ENCODE measurements at regions not wholly inside any gene's neighbourhood (a gene's known extent, or its start where the extent isn't known, plus 50 kb on each side); places are given as distances from the start of the nearest gene placed in this dataset.
A peak's percentile ranks its signal among the peaks of the same experiment; 100 is the strongest.

- no peaks in the 10 kb centered on the region for H3K4me1 ChIP-seq (ENCODE audit: insufficient read depth, insufficient read length)
- H3K9me3 ChIP-seq (ENCODE audit: insufficient read depth, low read length): peaks cover 48% of the 10 kb centered on the region
- H3K4me3 ChIP-seq (ENCODE audit: insufficient read length, low read depth): no peak overlapping the region
- no peaks in the 10 kb centered on the region for H3K27me3 ChIP-seq (ENCODE audit: insufficient read depth, insufficient read length)
- peaks cover 45% of the 10 kb centered on the region for H3K36me3 ChIP-seq (ENCODE audit: insufficient read depth, insufficient read length, low read length)
- no peak for DNase-seq (ENCODE audit: low read depth, low spot score)
- H3K9ac ChIP-seq (ENCODE audit: insufficient read length, low read depth): no peak overlapping the region
- TF ChIP-seq SUZ12 (IDR thresholded peaks at IDR 0.05; ENCODE audit: extremely low read depth, insufficient read depth, insufficient read length) (no peak), YY1 (IDR thresholded peaks at IDR 0.05; ENCODE audit: insufficient read depth, insufficient read length) (no peak), ZNF274 (IDR thresholded peaks at IDR 0.05; ENCODE audit: low read depth, low read length) (no peak)
Observed at GRCh38 chr12:5138256-5138655, 94.6 kb downstream of the KCNA5 start.

- H3K9me3 ChIP-seq (ENCODE audit: insufficient read depth, low read length): peaks cover 49% of the 10 kb centered on the region
- no peaks in the 10 kb centered on the region for H3K27me3 ChIP-seq (ENCODE audit: insufficient read depth, insufficient read length)
- peaks cover 45% of the 10 kb centered on the region for H3K36me3 ChIP-seq (ENCODE audit: insufficient read depth, insufficient read length, low read length)
- no peak for DNase-seq (ENCODE audit: low read depth, low spot score)
- no peaks in the 10 kb centered on the region for H3K4me1 ChIP-seq (ENCODE audit: insufficient read depth, insufficient read length)
- no peak overlapping the region for H3K4me3 ChIP-seq (ENCODE audit: insufficient read length, low read depth)
- TF ChIP-seq ZNF274 (IDR thresholded peaks at IDR 0.05; ENCODE audit: low read depth, low read length): no peak
- no peak for TF ChIP-seq SUZ12 (IDR thresholded peaks at IDR 0.05; ENCODE audit: extremely low read depth, insufficient read depth, insufficient read length)
- no peak for TF ChIP-seq YY1 (IDR thresholded peaks at IDR 0.05; ENCODE audit: insufficient read depth, insufficient read length)
- H3K9ac ChIP-seq (ENCODE audit: insufficient read length, low read depth): no peak overlapping the region
Observed at GRCh38 chr12:5138845-5139244, 95.2 kb downstream of the KCNA5 start.

GRCh38 chr12:5139751-5140150, 96.1 kb downstream of the KCNA5 start:
- peaks cover 49% of the 10 kb centered on the region for H3K9me3 ChIP-seq (ENCODE audit: insufficient read depth, low read length)
- H3K4me1 ChIP-seq (ENCODE audit: insufficient read depth, insufficient read length): no peaks in the 10 kb centered on the region
- no peak for TF ChIP-seq YY1 (IDR thresholded peaks at IDR 0.05; ENCODE audit: insufficient read depth, insufficient read length)
- peaks cover 39% of the 10 kb centered on the region for H3K36me3 ChIP-seq (ENCODE audit: insufficient read depth, insufficient read length, low read length)
- no peak overlapping the region for H3K4me3 ChIP-seq (ENCODE audit: insufficient read length, low read depth)
- no peak overlapping the region for H3K9ac ChIP-seq (ENCODE audit: insufficient read length, low read depth)
- H3K27me3 ChIP-seq (ENCODE audit: insufficient read depth, insufficient read length): no peaks in the 10 kb centered on the region
- DNase-seq (ENCODE audit: low read depth, low spot score): no peak

GRCh38 chr12:5140190-5140589, 96.5 kb downstream of the KCNA5 start:
- Histone ChIP-seq H3K27me3 (ENCODE audit: insufficient read depth, insufficient read length) (no peaks in the 10 kb centered on the region), H3K36me3 (ENCODE audit: insufficient read depth, insufficient read length, low read length) (peaks cover 38% of the 10 kb centered on the region), H3K9me3 (ENCODE audit: insufficient read depth, low read length) (peaks cover 49% of the 10 kb centered on the region), H3K4me3 (ENCODE audit: insufficient read length, low read depth) (no peak overlapping the region), H3K4me1 (ENCODE audit: insufficient read depth, insufficient read length) (no peaks in the 10 kb centered on the region), H3K9ac (ENCODE audit: insufficient read length, low read depth) (no peak overlapping the region)
- TF ChIP-seq YY1 (IDR thresholded peaks at IDR 0.05; ENCODE audit: insufficient read depth, insufficient read length) (no peak), SUZ12 (IDR thresholded peaks at IDR 0.05; ENCODE audit: extremely low read depth, insufficient read depth, insufficient read length) (no peak), ZNF274 (IDR thresholded peaks at IDR 0.05; ENCODE audit: low read depth, low read length) (no peak)
- no peak for DNase-seq (ENCODE audit: low read depth, low spot score)

- Histone ChIP-seq H3K4me3 (ENCODE audit: insufficient read length, low read depth) (no peak overlapping the region), H3K27me3 (ENCODE audit: insufficient read depth, insufficient read length) (no peaks in the 10 kb centered on the region), H3K9ac (ENCODE audit: insufficient read length, low read depth) (no peak overlapping the region), H3K9me3 (ENCODE audit: insufficient read depth, low read length) (no peaks in the 10 kb centered on the region), H3K4me1 (ENCODE audit: insufficient read depth, insufficient read length) (peaks cover 5% of the 10 kb centered on the region), H3K36me3 (ENCODE audit: insufficient read depth, insufficient read length, low read length) (peaks cover 10% of the 10 kb centered on the region)
- TF ChIP-seq ZNF274 (IDR thresholded peaks at IDR 0.05; ENCODE audit: low read depth, low read length) (no peak), SUZ12 (IDR thresholded peaks at IDR 0.05; ENCODE audit: extremely low read depth, insufficient read depth, insufficient read length) (no peak), YY1 (IDR thresholded peaks at IDR 0.05; ENCODE audit: insufficient read depth, insufficient read length) (no peak)
- DNase-seq (ENCODE audit: low read depth, low spot score): no peak
Observed at GRCh38 chr12:5148880-5149279, 105.2 kb downstream of the KCNA5 start.

- H3K27me3 ChIP-seq (ENCODE audit: insufficient read depth, insufficient read length): no peaks in the 10 kb centered on the region
- no peak for TF ChIP-seq YY1 (IDR thresholded peaks at IDR 0.05; ENCODE audit: insufficient read depth, insufficient read length)
- no peak for TF ChIP-seq SUZ12 (IDR thresholded peaks at IDR 0.05; ENCODE audit: extremely low read depth, insufficient read depth, insufficient read length)
- no peak for TF ChIP-seq ZNF274 (IDR thresholded peaks at IDR 0.05; ENCODE audit: low read depth, low read length)
- H3K9ac ChIP-seq (ENCODE audit: insufficient read length, low read depth): no peak overlapping the region
- DNase-seq (ENCODE audit: low read depth, low spot score): peak; percentile 89
- H3K9me3 ChIP-seq (ENCODE audit: insufficient read depth, low read length): no peaks in the 10 kb centered on the region
- no peak overlapping the region for H3K4me3 ChIP-seq (ENCODE audit: insufficient read length, low read depth)
- H3K36me3 ChIP-seq (ENCODE audit: insufficient read depth, insufficient read length, low read length): peaks cover 32% of the 10 kb centered on the region
- H3K4me1 ChIP-seq (ENCODE audit: insufficient read depth, insufficient read length): peaks cover 5% of the 10 kb centered on the region
Observed at GRCh38 chr12:5154091-5154490, 110.4 kb downstream of the KCNA5 start.

- H3K27me3 ChIP-seq (ENCODE audit: insufficient read depth, insufficient read length): no peaks in the 10 kb centered on the region
- DNase-seq (ENCODE audit: low read depth, low spot score): no peak
- no peak for TF ChIP-seq ZNF274 (IDR thresholded peaks at IDR 0.05; ENCODE audit: low read depth, low read length)
- TF ChIP-seq YY1 (IDR thresholded peaks at IDR 0.05; ENCODE audit: insufficient read depth, insufficient read length): no peak
- TF ChIP-seq SUZ12 (IDR thresholded peaks at IDR 0.05; ENCODE audit: extremely low read depth, insufficient read depth, insufficient read length): no peak
- no peak overlapping the region for H3K4me3 ChIP-seq (ENCODE audit: insufficient read length, low read depth)
- peaks cover 50% of the 10 kb centered on the region for H3K36me3 ChIP-seq (ENCODE audit: insufficient read depth, insufficient read length, low read length)
- H3K9ac ChIP-seq (ENCODE audit: insufficient read length, low read depth): no peak overlapping the region
- peaks cover 5% of the 10 kb centered on the region for H3K4me1 ChIP-seq (ENCODE audit: insufficient read depth, insufficient read length)
- no peaks in the 10 kb centered on the region for H3K9me3 ChIP-seq (ENCODE audit: insufficient read depth, low read length)
Observed at GRCh38 chr12:5155866-5156265, 112.2 kb downstream of the KCNA5 start.

- Histone ChIP-seq H3K27me3 (ENCODE audit: insufficient read depth, insufficient read length) (no peaks in the 10 kb centered on the region), H3K4me1 (ENCODE audit: insufficient read depth, insufficient read length) (no peaks in the 10 kb centered on the region), H3K4me3 (ENCODE audit: insufficient read length, low read depth) (no peak overlapping the region), H3K9me3 (ENCODE audit: insufficient read depth, low read length) (no peaks in the 10 kb centered on the region), H3K9ac (ENCODE audit: insufficient read length, low read depth) (no peak overlapping the region), H3K36me3 (ENCODE audit: insufficient read depth, insufficient read length, low read length) (peaks cover 74% of the 10 kb centered on the region)
- no peak for TF ChIP-seq ZNF274 (IDR thresholded peaks at IDR 0.05; ENCODE audit: low read depth, low read length)
- TF ChIP-seq YY1 (IDR thresholded peaks at IDR 0.05; ENCODE audit: insufficient read depth, insufficient read length): no peak
- TF ChIP-seq SUZ12 (IDR thresholded peaks at IDR 0.05; ENCODE audit: extremely low read depth, insufficient read depth, insufficient read length): no peak
- no peak for DNase-seq (ENCODE audit: low read depth, low spot score)
Observed at GRCh38 chr12:5160827-5161226, 117.1 kb downstream of the KCNA5 start.
